HG03066 (cell line): ENCODE measurements at regions not wholly inside any gene's neighbourhood (a gene's known extent, or its start where the extent isn't known, plus 50 kb on each side); places are given as distances from the start of the nearest gene placed in this dataset.
"Not testable (repeated sequence)": the region's sequence is repeated elsewhere in the genome, so short reads cannot be mapped to it uniquely, and the experiment has no call there.

Experiments used
- ATAC-seq: cut with Tn5 transposase; IDR thresholded peaks from one replicate; pipeline ENCODE4 v1.9.1; 2021; ENCODE audit warnings: low read depth; ENCODE audit not compliant: unreplicated experiment

DNA sequence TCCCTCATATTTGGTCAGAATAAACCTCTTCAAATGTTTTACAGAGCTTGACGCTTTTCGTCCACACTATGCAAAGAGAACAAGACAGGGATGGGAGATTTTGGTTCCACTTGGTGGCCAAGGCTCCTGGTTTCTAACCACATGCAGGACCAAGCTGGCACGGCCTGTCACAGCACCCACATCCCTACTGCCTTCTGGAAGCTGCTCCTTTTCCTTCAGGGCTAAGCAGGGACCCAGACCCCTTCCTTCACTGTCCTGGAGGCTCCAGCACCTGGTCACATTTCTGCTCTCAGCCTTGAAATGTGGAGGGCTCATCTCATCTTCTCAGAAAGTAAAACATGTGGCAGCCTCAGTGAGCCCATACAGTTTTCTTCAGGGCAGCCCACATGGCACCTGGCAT lies 50.4 kb upstream of the ARHGEF7 start:
- ATAC-seq, result no peak

DNA sequence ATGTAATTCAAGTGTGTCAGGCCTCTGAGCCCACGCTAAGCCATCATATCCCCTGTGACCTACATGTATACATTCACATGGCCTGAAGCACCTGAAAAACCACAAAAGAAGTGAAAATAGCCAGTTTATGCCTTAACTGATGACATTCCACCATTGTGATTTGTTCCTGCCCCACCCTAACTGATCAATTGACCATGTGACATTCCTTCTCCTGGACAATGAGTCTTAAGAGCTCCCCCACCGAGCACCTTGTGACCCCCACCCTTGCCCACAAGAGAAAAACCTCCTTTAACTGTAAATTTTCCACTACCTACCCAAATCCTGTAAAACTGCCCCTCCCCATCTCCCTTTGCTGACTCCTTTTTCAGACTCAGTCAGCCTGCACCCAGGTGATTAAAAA lies 52.1 kb upstream of the ARHGEF7 start:
- ATAC-seq, result no peak

DNA sequence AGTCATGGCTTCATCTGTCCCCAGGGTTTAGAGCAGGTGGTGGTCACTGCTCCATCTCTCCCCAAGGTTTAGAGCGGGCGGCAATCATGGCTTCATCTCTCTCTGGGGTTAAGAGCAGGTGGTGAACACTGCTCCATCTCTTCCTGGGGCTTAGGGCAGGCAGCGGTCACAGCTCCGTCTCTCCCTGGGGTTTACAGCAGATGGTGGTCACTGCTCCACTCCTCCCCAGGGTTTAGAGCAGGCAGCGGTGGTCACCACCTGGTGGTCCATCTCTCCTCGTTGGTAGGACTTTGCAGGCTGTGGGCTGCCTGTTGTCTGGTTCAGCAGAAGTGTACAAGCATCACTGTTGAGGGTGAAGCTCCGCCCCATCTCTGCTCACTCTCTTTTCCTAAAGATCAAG lies 52.8 kb upstream of the ARHGEF7 start:
- ATAC-seq, result no peak

DNA sequence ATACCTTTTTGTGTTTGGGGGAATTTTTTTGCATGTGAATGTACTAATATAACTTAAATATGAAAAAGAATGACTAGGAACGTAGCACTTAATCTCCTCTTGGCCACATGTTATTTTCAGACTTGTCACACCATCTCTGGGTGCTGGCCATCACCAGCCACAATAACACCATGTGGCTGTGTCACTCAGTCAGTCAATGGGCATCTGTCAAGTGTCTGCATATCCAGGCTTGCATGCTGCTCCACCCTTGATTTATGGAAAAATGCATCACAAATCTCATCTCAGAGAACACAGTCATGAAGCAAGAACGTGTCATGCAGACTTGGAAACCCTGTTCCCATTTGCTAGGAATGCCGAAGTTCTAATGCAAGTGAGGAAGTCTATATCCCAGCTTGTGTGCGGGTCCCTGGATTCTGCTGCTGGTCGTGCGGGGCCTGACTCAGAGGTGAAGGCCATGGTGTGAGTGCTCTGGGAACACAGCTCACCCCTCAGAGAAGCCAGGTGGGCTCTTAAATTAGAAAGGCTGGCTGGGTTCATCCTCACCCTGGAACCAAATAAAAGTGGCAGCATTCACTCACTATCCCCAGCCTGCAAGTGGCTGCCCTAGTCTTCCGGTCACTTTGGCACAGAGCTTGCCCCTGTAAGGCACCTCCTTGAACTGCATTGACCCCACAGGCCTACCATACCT lies 53.6 kb upstream of the ARHGEF7 start:
- ATAC-seq, result no peak

DNA sequence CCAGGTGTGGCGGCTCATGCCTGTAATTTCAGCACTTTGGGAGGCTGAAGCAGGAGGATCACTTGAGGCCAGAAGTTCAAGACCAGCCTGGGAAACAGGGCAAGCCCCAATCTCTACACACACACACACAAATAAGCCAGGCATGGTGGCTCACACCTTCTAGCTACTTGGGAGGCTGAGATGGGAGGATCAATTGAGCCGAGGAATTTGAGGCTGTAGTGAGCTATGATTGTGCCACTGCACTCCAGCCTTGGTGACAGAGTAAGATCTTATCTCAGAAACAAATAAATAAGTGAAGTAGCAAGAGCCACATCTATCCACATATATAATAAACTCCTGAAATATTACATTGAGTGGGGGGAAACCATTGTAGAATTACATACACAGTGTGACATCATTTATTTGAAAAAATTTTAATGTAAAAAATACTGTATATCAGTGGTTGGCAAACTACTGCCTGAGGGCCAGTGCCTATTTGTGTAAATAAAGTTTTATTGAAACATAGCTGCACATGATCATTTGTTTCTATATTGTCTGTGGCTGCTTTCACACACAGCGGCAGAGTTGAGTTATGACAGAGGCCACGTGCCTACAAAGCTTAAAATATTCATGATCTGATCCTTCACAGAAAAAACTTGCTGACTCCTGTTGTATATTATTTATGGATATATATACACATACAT lies 54.7 kb upstream of the ARHGEF7 start:
- no peak for ATAC-seq

DNA sequence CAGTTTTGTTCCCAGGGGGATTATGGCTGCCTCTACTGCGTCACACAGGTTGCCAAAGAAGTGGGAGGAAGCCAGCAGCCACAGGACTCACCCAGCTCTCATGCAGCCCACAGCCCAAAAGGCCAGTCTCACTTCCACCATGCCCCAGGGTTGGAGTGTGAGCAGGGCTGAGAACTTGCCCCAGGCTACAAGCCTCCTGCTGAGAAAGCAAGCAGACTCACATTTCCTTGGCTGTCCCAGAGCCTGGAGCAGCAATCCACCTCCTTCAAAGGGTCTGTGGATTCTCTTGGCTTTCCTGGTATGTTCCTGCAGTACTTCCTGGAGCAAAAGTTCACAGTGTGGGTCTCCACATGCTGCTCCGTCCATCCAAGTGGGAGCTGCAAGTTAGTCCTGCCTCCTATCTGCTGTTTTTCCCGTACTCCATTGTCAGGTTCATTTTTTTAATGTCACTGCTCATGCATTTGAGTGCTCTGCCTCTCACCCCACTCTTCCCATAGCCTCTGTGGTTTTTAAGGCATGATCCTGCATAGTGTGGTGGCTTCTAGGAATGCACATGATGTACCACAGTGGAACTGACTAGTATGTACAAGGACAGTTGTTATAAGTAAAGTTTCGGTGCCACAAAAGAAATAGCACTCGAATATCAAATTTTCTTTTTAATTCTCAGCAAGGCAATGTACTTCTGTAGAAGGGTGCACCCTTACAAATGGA lies 56.2 kb upstream of the ARHGEF7 start:
- ATAC-seq, result no peak

DNA sequence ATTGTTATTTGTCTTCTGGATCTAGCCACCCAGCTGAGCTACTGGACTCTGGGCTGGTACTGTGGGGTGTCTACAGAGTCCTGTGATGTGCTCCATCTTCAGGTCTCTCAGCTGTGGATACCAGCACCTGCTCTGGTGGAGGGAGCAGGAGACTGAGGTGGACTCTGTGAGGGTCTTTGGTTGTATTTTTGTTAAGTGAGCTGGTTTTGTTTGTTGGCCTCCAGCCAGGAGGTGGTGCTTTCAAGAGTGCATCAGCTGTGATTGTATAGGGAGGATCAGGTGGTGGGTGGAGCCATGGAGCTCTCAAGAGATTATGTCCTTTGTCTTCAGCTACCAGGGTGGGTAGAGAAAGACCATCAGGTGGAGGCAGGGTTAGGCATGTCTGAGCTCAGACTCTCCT lies 56.8 kb upstream of the ARHGEF7 start:
- ATAC-seq, result not testable (repeated sequence)

DNA sequence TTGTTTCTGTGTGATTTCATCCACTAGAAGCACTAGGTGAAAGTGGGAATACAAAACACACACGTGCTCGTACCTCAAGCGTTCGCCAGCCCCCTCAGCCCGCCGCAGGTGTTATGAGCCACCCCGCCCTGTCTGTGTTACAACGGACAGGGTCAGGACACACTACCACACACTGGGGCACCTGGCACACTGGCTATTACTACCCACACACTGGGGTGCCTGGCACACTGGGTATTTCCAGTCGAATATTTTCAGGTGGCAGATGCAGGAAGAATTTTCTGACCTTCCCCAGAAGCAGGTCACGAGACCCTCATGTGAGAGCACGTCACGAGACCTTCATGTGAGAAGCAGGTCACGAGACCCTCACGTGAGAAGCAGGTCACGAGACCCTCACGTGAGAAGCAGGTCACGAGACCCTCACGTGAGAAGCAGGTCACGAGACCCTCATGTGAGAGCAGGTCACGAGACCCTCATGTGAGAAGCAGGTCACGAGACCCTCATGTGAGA lies 63.3 kb upstream of the ARHGEF7 start:
- ATAC-seq, result not testable (repeated sequence)

DNA sequence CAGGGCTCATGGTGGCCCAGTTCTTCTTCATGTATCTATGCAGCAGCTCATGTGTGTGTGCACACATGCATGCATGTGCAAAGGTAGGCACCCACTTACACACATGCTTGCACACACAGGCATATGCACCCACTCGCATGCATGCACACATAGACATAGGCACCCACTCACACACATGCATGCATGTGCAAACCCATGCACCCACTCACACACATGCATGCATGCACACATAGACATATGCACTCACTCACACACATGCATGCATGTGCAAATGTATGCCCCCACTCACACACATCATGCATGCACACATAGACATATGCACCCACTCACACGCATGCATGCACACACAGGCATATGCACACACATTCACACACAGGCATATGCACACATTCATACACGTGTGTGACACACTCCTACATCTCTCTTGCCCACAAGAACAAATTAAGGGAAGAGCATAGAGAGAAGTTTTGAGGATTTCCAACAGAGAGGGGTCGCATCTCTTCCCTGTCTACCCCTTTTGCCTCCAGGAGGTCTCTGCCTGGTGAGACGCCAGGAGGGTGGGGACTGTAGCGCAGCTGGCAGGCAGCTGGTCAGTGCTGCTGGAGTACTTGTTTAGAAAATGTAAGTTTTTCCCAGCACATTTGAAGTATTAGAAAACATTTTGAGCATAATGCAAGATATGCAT lies 63.9 kb upstream of the ARHGEF7 start:
- no peak for ATAC-seq

DNA sequence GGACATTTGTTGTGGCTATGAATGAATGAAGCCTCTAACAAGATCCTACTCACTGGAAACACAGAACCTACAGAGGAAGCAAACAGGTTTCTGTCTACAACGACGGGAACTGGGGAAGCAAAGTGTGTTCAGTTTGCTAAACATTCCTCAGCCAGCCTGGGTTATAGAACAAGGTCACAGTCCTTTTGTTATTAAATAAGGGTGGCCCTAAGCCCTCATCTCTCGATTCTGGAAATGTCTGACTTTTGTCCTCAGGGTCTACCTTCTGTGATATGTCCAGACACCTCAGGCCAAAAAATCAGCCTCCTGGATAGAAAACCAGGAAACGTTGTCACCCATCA lies 64.6 kb upstream of the ARHGEF7 start:
- ATAC-seq, result no peak

DNA sequence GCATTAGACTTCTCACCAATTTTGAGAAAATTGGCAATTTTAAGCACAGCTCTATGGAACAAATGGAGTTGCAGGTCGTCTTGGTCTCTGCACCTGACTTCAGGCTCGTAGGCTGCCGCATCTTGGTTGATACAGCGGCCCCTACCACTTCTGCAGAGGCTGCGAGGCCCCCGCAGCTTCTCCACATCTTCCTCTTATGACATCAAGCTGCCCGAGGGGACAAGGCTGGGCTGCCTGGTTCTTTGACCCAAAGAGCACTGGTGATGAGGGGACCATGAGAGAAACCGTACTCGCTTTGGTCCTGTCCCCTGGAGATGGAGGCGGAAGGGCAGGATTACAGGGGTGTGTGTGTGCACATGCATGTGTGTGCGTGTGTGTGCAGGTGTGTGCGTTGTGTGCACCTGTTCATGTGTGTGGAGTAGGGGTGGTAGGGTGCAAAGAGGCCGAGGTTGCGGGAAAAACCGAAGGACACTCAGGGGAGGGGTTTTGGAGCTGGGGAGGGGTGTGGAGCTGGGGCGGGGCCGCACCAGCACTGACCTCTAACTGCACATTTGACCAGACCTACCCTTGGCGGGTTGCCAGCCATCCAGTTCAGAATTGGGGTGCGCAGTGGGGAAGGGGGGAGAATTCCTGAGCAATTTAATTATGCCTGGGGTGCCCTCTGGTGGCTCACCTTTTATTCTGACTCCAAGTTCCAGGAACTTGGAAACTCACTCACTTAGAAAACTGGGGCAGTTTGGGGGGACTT lies 65.1 kb upstream of the ARHGEF7 start:
- no peak for ATAC-seq

DNA sequence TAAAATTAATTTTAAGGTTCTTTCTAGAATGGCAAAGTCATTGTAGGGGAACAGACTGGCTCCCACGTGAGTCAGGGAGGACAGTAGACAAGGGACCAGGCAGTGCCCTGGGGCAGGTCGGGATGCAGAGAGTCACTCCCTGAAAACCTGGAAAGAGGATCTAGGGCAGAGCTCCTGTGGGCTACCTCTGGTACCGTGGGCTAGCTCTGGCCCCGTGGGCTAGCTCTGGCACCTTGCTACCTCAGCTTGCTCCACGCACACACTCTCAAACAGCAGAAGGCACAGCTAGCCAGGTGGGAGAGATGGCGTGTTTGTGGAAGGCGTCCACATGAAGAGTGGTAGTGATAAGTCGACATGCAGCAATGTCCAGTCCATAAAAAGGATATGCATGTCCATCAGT lies 66.7 kb upstream of the ARHGEF7 start:
- no peak for ATAC-seq

DNA sequence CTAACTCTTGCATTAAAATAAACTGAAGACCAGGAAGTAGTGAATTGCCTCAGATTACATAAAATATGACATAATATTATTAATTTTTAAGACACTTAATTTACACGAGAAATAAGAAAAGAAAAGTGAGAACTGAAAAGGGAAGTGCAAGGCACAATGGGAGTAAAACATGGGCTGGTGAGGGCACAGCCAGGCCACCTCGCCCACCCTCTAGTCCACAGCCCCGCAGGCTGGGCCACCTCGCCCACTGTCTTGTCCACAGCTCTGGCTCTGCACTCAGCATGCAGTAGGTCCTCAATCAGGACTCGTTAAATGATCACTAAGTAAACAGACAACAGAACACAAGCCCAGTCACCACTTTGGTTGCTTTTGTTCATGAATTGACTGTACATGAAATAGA lies 67.8 kb upstream of the ARHGEF7 start:
- no peak for ATAC-seq

DNA sequence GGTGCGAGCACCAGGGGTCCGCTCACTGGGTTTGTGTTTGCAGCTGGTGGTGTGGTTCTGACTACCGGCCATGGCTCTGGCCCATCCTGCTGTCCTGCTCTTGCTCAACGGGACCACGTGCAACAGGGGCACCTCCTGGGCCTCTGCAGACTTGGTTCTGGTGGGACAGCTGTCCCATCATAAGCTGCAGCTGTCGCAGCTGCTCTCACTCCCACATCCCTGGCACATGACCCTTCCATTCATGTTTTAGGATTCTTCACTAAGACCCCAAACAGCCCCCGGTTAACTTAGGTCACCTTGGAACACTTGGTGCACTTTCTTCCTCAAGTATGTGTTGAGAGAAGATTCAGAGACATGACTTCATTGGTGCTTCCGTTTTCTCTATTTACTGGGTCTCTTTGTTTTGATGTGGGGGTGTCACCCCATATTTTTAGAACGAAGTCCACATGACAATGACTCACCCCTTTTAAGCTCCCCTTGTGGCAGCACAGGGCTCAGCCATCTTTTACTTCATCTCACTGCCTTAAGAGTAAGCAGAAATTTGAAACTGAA lies 68.4 kb upstream of the ARHGEF7 start:
- peak; percentile 77 for ATAC-seq

DNA sequence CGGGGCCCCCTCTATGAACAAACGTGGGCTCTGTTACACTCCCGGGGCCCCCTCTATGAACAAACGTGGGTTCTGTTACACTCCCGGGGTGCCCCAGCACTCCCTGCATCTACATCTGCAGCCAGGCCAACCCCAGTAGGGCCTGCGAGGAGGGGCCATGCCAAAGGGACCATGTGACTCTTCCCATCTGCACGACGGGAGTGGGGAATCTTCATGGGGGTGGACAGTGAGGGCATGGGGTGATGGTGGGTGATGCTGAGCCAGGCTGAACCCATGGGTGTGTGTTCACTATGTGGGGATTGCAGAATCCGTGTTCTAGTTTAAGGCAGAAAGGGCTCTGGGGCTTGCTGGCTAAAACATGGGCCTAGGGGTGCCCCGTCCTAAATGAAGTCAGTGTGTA lies 69.9 kb upstream of the ARHGEF7 start:
- no peak for ATAC-seq

DNA sequence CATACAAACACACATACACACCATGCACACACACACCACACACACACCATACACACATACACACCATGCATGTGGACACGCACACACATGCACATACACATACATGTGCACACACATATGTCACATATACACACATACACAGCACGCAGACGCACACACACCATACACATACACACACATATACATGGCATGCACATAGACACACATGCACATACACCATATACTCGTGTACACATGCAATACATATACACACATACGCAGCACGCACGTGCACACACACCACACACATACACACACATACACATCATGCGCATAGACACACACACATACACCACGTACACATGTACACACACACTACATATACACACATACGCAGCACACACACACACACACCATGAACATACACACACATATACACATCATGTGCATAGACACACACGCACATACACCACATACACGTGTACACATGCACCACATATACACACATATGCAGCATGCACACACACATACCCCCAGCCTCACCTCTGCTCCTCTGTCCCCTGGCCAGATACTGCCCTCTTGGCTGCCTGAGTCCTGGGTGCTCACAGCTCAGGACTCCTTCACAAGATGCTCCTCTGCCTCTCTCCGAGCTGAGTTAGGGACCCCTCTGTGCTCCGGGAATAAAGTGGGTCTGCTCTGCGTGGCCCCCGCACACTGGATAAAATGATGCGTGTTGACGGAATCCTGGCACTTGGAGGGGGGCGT lies 70.9 kb upstream of the ARHGEF7 start:
- ATAC-seq, result no peak

DNA sequence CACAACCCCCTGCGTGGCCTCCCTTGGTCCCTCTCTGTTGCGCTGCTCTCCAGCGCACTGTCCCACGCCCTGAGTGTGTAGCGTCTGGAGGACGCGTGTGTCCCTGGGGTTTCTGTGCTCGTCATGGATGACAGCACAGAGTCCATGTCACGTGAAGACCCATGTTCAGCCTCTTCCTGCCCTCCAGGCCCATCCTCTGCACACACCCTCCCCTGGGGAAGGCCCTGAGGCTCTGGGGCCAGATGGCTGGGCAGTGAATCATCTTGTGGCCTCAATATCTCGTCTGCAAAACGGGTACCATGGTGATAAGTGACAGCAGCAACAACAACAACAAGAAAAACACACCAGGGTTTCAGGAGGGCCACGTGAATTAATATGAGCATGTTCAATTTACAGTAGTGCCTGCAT lies 71.5 kb upstream of the ARHGEF7 start:
- no peak for ATAC-seq

DNA sequence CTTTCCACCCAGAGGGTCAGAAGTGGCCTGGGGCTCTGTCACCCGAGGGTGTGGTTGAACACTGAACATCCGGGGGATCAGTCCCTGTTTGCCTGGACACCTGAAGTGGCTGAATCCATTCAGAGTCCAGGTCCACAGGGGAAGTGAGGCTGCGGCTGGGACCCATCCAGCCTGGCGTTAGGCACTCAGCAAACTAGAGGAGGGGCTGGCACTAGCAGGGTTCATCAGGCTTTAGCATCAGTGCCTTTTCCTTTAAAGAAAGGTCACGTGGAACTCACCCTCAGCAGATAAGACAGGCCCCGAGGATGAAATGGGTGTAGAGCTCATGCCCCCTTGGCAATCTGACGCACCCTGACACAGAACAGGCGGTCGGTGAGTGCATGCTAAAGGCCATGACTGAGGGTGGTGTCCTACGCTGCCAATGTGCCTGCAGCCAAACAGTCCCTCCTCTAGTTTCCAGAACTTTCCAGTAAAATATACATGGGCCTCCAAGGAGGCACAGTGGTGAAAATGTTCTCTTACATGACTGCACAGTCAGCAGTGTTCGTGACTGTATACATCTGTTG lies 72.4 kb upstream of the ARHGEF7 start:
- ATAC-seq, result no peak

DNA sequence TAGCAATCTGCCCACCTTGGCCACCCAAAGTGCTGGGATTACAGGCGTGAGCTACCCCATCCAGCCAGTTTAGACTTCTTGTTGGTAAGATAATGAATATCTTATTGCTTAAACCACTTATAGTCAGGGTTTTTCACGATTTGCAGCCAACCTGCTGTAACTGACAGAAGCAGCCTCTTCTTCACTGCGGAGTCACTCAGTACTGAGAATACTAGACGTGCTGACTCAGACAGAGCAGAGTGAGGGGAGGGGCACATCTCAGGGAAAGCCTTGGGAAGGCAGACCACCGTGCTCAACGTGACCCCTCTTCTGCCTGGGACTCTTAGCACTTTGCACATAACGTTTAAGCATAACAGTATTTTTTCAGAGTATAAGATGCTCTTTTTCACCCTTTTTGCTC lies 74.3 kb upstream of the ARHGEF7 start:
- no peak for ATAC-seq
